ENCODE measurements at regions not wholly inside any gene's neighbourhood (a gene's known extent, or its start where the extent isn't known, plus 50 kb on each side); places are given as distances from the start of the nearest gene placed in this dataset.

DNA sequence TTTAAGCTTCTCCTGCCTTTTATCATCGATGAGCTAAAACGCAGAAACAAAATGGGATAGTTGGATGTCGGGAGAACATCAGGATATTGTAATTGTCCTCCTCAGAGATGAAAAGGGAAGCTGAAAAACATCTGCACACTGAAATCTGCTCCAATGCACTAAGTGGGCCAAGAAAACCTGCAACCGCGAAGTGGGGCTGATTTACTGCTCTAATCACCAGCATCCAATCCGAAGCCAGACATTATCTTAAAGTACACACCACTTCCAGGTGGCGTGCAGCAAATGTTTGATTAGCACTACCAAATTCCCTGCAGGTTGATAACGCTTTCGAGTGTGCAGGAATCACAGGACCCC, 230.3 kb upstream of the SLC14A2 start:
- no peak for DNase-seq

DNA sequence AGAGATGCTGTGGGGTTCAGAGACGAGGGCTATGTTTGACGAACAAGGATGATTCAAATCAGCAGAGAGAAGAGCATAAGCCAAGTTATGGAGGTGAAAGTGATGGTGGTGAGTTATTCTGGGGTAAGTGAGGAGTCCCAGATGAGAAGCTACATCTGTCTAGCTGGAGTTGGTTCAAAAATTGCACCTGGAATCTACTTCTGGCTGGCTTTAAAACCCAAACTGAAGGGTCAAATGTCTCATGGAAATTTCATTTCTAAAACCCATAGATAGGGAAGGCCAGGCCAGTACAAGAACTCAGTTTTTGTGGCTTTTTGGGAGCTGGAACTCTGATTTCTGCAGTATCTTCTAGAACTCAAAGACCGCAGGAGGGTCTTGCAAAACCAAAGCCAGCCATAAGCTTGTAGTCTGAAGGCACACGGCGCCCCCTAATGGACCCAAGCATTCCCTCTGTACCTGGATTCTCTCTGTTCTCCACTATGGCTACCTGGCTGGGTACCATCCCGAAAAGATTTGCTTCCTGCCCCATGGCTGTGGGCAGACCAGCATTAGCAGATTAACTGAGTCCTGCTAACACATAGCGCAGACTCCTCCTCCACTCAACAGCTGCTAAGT, 229.1 kb upstream of the SLC14A2 start:
- peak; percentile 20 for DNase-seq

DNA sequence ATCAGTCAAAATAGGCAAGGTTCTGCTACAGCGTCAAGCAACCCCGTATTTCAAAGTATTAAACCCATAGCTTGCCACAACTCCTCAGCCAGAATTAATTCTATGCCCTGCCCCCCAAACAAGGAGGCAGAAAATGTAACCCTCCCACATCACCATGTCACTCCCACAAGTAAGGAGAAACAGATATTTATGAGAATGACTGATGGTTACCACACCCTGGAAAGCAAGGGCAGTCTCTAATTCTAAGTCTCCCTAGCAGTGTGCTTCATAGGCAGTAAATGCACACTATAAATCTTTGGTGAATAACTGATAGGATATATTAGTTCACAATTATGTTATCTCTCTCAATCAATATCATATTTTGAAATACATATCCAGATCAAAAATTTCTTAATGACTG, 228.0 kb upstream of the SLC14A2 start:
- DNase-seq, result no peak

DNA sequence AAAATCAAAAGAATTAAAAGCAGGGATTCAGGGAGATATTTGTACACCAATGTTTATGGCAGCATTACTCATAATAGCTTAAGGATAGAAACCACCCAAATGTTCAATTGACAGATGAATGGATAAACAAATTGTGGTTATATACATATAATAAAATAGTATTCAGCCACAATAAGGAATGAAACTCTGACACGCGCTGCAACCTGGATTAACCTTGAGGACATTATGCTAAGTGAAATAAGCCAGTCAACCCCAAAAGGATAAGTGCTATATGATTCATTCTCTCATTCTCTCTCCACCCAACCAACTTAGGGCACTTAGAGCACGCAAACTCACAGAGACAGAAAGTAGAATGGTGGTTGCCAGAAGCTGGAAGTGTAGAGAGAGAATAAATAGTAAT, 216.8 kb upstream of the SLC14A2 start:
- no peak for DNase-seq

DNA sequence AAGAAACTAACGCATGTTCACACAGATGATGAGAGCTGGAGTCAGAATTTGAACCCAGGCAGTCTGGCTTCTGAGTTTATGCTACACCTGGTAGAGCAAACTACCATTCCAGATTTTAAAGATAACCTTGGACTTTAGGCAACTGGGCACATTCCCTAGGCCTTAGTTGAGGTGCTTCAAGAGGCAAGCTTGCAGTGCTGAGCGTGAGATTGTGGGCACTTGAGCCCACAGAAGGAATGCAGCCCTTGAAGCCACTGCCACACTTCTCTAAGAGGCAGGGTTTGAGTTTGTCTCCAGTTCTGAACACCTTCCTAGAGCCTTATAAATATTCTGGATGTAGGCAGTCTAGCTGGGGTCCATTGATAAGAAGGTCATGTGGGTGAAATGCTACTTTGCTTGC, 216.1 kb upstream of the SLC14A2 start:
- DNase-seq, result no peak

DNA sequence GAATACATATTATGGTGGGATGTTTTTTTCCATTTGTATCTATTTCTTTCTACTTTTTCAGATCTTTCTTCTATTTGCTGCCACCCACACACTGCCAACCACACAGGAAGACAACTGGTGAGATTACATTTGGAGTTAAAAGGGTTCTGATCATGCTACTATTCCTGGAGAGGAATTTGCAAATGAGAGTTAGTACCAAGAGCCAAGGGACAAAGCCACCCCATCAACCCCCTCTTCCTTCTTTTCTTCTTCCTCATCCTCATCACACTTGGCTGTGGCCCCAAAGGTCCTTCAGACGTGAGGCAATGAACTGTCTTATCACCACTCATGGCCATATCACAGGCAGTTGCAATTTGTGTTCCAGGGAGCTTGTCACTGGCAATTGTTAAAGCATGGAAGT, 215.6 kb upstream of the SLC14A2 start:
- DNase-seq, result no peak

DNA sequence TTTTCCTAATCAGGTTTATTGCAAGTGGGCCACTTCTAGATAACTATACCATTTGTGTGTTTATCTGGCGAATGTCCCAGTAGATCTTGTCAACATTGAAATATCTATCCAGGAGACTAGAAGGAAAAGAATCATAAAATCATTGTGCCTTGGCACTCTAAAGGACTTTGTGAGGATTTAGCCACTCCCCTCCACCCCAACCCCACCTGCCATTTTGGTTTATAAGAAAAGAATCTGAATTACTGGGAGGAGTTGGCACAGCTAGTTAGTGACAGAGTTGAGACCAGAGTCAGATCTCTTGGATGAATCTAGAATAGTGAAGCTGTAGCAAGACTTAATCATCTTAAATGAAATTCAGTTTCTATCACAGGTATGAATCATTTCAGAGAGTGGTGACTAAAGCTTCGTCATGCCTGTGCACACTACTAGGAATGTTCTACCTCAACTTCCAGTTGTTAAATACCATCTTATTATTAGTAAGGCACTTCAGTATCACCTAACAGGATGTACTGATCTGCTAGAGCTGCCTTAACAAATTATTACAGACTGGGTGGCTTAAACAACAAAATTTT, 212.7 kb upstream of the SLC14A2 start:
- no peak for DNase-seq

DNA sequence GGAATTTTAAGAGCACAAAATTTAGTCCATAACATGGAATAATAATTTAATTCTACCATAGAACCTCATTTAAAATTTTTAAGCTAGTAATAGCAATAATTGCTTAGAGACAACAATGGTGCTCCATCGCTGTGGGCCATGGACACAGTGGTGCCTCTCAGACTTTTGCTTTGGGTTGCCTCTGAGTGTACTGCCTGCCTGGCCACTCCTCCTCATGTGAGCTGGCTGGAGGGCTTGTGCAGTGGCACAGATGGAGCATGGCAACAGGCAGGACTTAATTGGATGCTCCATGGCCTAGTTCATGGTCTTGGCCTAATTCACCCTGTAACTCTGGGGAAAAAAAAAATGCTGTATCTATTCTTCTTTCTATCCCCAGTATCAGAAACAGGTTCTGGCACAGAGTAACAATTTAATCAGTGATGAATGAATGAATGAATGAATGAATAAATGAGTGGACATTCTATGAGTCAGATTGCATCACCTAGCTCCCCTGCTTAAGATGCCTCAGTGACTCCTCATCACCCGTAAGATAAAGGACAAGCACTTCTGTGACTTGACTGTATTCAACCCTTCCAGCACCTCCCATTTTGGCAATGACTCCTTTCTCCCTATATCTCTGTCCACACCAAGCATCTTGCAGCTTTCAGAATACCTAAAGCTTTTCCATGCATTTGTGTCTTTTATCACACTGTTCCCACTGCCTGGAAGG, 211.8 kb upstream of the SLC14A2 start:
- DNase-seq, result no peak

DNA sequence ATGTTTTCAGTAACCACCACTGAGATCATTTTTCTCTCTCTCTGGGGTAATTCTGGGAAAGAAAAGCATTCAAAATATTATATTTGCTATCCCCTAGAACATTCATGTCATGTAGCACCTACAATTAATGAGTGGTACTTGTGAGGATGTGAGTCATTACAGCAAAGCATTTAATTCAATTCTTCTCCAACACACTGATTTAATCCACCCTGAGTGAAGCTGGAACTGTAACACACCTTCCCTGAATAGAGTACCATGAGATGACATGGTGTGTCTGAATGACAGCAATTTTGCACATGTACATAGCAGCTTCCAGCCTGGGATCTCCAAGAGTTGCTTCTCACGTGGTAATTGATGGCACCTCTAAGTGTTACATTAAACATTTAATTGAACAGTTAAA, 207.1 kb upstream of the SLC14A2 start:
- no peak for DNase-seq

DNA sequence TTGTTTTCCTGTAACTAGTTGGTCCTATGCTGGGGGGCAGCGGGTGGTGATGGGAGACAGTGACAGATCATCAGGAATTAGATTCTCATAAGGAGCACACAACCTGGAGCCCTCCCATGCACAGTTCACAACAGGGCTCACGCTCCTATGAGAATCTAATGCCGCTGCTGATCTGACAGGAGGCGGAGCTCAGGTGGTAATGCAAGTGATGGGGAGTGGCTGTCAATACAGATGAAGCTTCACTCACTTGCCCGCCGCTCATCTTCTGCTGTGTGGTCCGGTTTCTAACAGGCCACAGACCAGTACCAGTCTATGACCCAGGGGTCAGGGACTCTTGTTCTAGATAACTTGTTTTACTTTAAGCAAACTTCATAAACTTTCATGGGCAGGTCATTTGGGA, 205.3 kb upstream of the SLC14A2 start:
- no peak for DNase-seq

DNA sequence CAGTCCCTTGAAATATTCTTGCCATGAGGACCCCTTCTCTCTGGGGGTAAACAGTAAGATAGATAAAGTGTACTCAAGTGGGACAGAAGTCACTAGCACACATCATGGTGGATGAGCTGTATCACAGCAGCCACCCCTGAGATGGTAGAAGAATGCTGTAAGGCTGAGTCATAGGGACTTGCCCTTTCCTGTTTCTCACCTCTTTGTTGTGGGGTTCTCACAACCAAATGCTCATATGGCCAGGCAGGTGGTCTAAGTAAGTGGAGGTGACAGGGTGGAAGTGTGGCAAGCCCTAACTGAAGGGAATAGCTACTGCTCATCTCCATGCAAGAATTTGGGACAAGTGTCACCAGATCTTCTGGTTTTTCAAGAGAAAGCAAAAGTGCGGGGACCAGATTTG, 202.7 kb upstream of the SLC14A2 start:
- no peak for DNase-seq

DNA sequence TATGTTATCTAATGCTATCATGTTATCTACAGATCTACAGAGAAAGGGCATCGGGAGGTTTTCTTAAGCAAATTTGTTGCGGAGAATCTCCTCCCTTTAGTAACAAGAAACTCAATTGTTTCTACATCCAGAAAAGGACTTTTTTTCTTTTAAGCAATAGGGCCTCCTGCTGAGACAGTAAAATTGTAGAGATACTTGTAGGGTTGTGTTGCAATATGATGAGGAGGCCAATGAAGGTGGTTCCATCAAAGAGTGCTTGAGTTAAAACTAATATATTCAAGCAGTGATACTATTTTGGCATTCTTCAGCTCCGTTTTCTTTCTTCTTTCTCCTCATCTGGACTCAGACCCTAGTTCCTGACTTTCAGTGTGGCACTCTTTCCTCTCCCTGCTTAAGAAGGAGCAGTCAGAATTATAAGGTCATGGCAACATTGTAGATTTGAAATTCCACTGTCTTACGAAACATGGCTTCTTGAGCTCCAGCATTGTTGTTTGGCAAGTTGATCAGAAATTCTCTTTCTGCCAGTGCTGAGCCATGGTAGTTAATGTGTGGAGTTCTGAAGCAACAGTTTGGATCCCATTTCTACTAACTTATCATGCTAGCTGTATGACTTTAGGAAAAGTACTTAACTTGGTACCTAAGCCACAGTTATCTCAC, 202.0 kb upstream of the SLC14A2 start:
- no peak for DNase-seq

DNA sequence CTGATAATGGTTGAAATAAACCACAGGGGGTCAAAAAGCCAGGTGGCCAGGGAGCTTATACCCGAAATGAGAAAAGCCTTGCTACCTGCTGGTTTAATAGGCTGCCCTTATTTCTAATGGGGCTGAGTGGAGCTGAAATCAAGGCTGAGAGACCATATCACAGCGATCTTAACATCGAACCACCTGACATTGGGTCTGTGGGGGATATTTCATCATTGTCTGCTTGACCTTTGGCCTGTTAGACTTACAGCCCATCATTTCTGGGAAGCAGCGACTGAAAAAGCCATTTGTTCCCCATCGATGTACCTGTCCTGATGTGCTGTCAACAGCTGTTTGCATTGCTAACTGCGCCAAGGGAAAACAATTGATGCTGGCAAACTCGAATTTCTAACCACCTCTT, 199.7 kb upstream of the SLC14A2 start:
- no peak for DNase-seq

DNA sequence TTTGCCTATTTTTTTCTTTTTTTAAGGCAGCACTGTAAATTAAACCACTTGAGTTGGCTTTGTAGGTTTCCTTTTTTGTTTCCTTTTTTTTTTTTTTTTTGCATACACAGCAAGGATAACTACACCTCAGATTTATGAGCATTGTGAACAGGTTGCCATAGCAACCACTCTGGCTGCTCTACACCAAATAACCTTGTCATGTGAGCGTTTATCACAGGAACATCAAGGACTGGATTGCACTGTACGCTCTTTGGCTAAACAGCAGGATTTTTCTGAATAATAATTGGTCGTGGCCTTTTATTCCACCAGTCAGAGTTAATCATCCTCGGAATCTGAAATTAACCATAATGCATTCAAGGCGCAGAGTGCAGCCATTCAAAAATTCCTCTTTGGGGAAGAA, 199.1 kb upstream of the SLC14A2 start:
- DNase-seq, result no peak

DNA sequence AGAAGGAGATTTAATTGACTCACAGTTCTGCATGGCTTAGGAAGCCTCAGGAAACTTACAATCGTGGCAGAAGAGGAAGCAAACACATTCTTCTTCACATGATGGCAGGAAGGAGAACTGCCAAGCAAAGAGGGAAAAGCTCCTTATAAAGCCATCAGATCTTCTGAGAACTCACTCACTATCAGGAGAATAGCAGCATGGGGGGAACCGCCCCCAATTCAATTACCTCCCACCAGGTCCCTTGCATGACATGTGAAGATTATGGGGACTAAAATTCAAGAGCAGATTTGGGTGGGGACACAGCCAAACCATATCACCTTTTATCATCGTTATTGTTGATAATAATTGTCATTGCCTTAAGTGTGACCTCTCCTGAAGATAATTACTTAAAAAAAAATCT, 197.9 kb upstream of the SLC14A2 start:
- no peak for DNase-seq

DNA sequence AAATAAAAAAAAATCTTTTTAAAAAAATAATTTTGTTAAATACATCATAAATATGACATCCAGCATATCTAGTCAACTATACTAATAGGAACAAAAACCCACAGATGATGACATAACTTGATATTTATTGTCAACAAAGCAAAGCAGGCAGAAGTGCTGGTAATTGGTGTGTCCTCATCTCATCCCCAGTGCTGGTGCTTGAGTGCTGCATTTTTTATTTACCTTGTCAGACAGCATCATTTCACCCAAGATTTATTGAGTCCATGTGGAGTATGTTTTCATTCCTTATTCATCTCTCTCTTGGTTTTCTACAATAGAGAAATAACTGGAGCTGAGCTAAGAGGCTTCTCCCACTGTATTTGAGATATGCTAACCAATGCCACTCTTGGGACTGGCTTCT, 191.6 kb upstream of the SLC14A2 start:
- no peak for DNase-seq

DNA sequence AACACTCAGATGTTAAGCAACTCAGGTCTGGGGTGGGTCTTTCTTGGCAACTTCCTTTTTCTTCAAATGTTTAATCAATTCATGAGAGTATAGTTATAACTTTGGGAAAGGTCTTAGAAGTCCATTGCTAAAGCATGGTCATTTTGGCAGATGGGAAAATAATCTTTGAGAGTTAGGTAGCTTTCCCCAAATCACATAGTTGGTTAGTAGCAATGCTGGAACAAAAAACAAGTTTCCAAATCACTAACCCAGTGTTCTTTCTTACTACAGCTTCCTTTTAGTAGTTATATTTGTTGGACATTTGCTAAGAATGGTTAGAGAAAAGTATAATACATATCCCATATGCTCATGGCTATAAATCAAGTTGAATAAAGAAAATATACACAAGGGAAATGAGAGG, 185.2 kb upstream of the SLC14A2 start:
- no peak for DNase-seq

DNA sequence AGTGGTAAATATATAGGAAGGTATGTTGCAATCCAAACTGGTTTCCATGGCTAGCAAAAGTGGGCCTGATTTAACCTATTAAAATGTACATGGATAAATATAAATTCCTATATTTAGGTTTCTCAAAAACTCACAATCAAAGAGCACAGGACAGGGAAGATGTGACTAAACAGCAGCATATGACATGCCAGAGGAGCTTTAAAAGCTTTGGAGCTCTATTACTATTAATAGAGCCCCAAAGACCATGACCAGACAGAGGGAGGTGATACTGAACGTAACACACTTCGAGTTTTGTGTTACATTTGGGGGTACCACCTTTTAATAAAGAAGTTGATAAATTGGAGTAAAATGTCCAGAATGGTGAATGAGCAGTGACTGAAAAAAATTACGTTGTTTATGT, 179.5 kb upstream of the SLC14A2 start:
- DNase-seq, result no peak

DNA sequence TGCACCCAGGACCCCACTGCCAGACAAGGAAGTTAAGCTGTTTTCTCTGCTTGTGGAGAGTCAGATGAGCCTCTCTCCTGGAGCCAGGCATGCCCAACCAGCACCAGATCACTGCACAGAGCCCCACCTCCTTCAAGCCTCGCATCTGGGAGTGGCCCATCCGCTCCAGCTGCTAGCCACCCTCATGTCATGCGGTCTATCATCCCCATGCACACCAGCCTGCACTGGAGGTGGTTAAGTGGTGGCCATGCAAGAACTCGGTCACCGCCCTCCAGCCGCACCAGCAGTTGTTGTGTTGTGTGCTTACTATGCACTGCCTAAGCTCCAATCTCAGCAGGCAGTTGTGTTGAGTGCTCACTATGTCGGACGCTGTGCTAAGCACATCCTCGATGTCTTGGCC, 177.9 kb upstream of the SLC14A2 start:
- no peak for DNase-seq

DNA sequence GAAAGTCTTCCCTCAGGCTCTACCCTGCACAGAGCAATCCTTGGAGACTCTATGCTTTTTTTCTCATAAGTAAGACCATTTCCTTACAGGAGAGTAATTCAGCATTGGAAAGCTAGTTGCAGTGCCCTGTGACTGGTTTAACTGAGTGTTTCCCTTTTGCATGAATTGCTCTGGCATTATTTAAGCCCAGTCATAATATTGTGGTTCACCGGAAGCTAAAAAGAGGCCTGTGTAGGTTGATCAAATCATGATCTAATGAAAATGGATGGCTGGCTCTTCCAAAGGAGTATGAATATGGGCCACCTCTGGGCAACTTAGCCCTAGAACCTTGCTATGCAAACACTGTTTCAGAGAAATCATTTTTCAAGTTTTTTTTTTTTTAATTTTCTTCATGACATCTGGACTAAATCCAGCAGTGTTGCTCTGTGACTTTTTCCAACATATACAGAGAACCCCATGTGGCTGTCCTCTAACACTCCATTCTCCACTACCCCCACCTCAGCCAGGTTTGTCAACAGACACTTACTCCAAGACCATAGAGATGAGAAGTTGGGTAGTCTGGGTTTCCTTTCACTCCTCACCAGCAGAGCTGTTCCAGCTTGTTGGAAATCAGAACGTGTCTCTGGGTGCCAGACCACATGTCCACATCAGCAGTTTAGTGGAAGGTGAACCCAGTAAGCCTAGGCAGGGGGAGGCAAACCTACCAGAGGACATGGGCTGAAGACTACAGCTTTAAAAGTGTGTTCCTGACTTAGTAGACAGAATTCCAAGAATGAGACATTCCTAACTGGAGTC, 175.2 kb upstream of the SLC14A2 start:
- no peak for DNase-seq

DNA sequence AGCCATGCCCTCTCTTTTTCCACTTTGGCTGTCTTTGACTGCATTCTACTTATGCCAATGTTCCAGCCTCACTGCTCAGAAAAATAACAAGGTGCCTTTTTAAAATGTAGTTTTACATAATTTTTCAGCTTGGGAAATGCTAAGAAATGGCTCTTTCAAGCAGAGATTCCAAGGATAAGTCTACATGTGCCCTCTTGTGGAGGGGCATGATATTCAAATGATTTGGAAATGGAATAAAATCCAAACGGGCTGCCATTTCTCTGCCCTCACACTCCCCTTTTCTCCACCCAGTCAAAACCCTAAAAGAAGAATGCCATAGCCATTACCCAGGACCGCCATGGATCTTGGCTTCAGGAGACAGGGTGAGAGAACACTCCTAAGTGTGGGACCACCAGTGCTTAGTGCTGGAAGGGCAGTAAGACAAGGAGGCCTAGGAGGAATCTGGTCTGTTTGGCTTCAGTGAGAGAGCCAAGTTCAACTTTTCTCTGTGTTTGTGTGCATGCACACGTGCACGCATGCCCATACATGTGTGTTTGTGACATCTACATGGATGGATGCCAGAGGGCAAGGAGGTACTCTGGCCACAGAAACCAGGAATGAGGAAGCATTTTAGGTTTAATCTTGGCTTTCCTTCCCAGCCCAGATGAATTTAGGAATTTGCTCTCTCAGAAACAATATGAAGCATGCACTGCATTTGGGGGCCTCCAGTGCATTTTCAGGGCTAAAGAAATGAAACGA, 174.0 kb upstream of the SLC14A2 start:
- DNase-seq, result no peak

DNA sequence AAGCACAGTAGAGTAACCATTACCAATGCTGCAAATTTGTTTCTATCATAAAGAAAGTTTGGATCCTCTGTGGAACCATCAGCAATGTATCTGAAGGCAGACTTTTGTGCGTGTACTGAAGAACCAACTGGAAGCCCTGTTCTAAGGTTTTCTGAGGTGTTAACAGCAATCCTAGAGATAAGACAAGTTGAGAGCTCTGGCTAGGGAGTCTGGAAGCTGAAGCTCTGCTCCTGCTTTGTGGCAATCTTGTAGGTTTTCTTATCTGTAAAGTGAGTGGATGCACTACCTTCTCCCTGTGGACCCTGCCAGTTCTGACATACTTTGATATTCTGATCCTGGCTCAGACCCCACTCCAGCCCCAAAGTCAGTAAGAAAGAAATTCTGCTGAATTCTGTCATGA, 171.2 kb upstream of the SLC14A2 start:
- no peak for DNase-seq
